Cerebellar cortex (tissue), 1 donor: ENCODE measurements at regions not wholly inside any gene's neighbourhood (a gene's known extent, or its start where the extent isn't known, plus 50 kb on each side); places are given as distances from the start of the nearest gene placed in this dataset.
"Not testable (repeated sequence)": the region's sequence is repeated elsewhere in the genome, so short reads cannot be mapped to it uniquely, and the experiment has no call there.

Experiments used
- DNase-seq: peaks from one replicate; pipeline ENCODE4 v3.0.0-alpha.2; 2015; ENCODE audit warnings: low spot score

GRCh38 chr2:40043641-40044040 is 264.6 kb upstream of the THUMPD2 start:
- DNase-seq: no peak

GRCh38 chr2:40043191-40043590 is 264.1 kb upstream of the THUMPD2 start:
- no peak for DNase-seq

- no peak for DNase-seq
Measured at GRCh38 chr2:40041422-40042382, 262.6 kb upstream of the THUMPD2 start.

- DNase-seq: no peak
Measured at GRCh38 chr2:40039549-40039948, 260.5 kb upstream of the THUMPD2 start.

GRCh38 chr2:40038646-40039045 is 259.6 kb upstream of the THUMPD2 start:
- DNase-seq: no peak

- DNase-seq: no peak
Measured at GRCh38 chr2:40037303-40037702, 258.2 kb upstream of the THUMPD2 start.

- DNase-seq: no peak
Measured at GRCh38 chr2:40036241-40036640, 257.2 kb upstream of the THUMPD2 start.

GRCh38 chr2:40034801-40035200 is 255.7 kb upstream of the THUMPD2 start:
- DNase-seq: no peak

- DNase-seq: no peak
Measured at GRCh38 chr2:40034198-40034597, 255.1 kb upstream of the THUMPD2 start.

- no peak for DNase-seq
Measured at GRCh38 chr2:40033781-40034180, 254.7 kb upstream of the THUMPD2 start.

- DNase-seq: no peak
Measured at GRCh38 chr2:40032650-40033319, 253.7 kb upstream of the THUMPD2 start.

GRCh38 chr2:40030456-40030975 is 251.5 kb upstream of the THUMPD2 start:
- no peak for DNase-seq

- DNase-seq: no peak
Measured at GRCh38 chr2:40028792-40029488, 249.9 kb upstream of the THUMPD2 start.

GRCh38 chr2:40027968-40028367 is 248.9 kb upstream of the THUMPD2 start:
- DNase-seq: no peak

- DNase-seq: peak; percentile 5
Measured at GRCh38 chr2:40025276-40025675, 246.2 kb upstream of the THUMPD2 start.

- DNase-seq: no peak
Measured at GRCh38 chr2:40020997-40021396, 241.9 kb upstream of the THUMPD2 start.

- no peak for DNase-seq
Measured at GRCh38 chr2:40016151-40016885, 237.3 kb upstream of the THUMPD2 start.

- DNase-seq: not testable (repeated sequence)
Measured at GRCh38 chr2:40013962-40014361, 234.9 kb upstream of the THUMPD2 start.

- DNase-seq: no peak
Measured at GRCh38 chr2:40004336-40004735, 225.3 kb upstream of the THUMPD2 start.

GRCh38 chr2:40002339-40002738 is 223.3 kb upstream of the THUMPD2 start:
- DNase-seq: no peak

GRCh38 chr2:39999864-40000263 is 220.8 kb upstream of the THUMPD2 start:
- DNase-seq: no peak

- DNase-seq: no peak
Measured at GRCh38 chr2:39998617-39999016, 219.6 kb upstream of the THUMPD2 start.
